H9 (cell line): ENCODE measurements at regions not wholly inside any gene's neighbourhood (a gene's known extent, or its start where the extent isn't known, plus 50 kb on each side); places are given as distances from the start of the nearest gene placed in this dataset.

Experiments
- DNase-seq: peaks from one replicate; pipeline ENCODE4 v3.0.0-alpha.2; 2017
- H2AFZ ChIP-seq: one replicate; pipeline ENCODE4 v1.6.1; 2013; ENCODE audit warnings: mild to moderate bottlenecking, low read length, control low read depth, moderate library complexity
- H2AK5ac ChIP-seq: 2 replicates; pipeline ENCODE4 v1.6.1; 2013; ENCODE audit warnings: low read length, control low read depth, mixed read lengths; ENCODE audit not compliant: insufficient read length
- H2BK120ac ChIP-seq: one replicate; pipeline ENCODE4 v1.6.1; 2013; ENCODE audit warnings: low read depth, mild to moderate bottlenecking, low read length, control low read depth, inconsistent platforms; ENCODE audit not compliant: poor library complexity, severe bottlenecking
- H2BK12ac ChIP-seq: 2 replicates; pipeline ENCODE4 v1.6.1; 2013; ENCODE audit warnings: low read length, control low read depth, mixed read lengths, low read depth; ENCODE audit not compliant: insufficient read length
- H2BK15ac ChIP-seq: 2 replicates; pipeline ENCODE4 v1.6.1; 2013; ENCODE audit warnings: low read depth, low read length, control low read depth
- H2BK20ac ChIP-seq: one replicate; pipeline ENCODE4 v1.6.1; 2013; ENCODE audit warnings: low read depth, mild to moderate bottlenecking, low read length, control low read depth, inconsistent platforms; ENCODE audit not compliant: poor library complexity, severe bottlenecking
- H2BK5ac ChIP-seq: 2 replicates; pipeline ENCODE4 v1.6.1; 2013; ENCODE audit warnings: low read length, control low read depth, mixed read lengths; ENCODE audit not compliant: insufficient read length
- H3K14ac ChIP-seq: 2 replicates; pipeline ENCODE4 v1.6.1; 2013; ENCODE audit warnings: low read length, control low read depth; ENCODE audit not compliant: insufficient read depth
- H3K18ac ChIP-seq: 2 replicates; pipeline ENCODE4 v1.6.1; 2013; ENCODE audit warnings: low read depth, mild to moderate bottlenecking, mixed read lengths, low read length, control low read depth; ENCODE audit not compliant: insufficient read length
- H3K23ac ChIP-seq: 2 replicates; pipeline ENCODE4 v1.6.1; 2013; ENCODE audit warnings: low read length, control low read depth, mixed read lengths, low read depth; ENCODE audit not compliant: insufficient read length
- H3K23me2 ChIP-seq: 2 replicates; pipeline ENCODE4 v1.6.1; 2013; ENCODE audit warnings: low read depth, mild to moderate bottlenecking, mixed read lengths, low read length, control low read depth; ENCODE audit not compliant: insufficient read length, poor library complexity, severe bottlenecking
- H3K27ac ChIP-seq: 2 replicates; pipeline ENCODE4 v1.5.1; 2013; ENCODE audit warnings: low read length, control low read depth, mixed read lengths, low read depth; ENCODE audit not compliant: insufficient read length
- H3K27me3 ChIP-seq: 2 replicates; pipeline ENCODE4 v1.6.1; 2013; ENCODE audit warnings: low read length, control low read depth, inconsistent platforms; ENCODE audit not compliant: insufficient read depth
- H3K4ac ChIP-seq: 2 replicates; pipeline ENCODE4 v1.6.1; 2013; ENCODE audit warnings: low read depth, mild to moderate bottlenecking, control low read depth, inconsistent platforms, low read length, moderate library complexity
- H3K4me1 ChIP-seq: 2 replicates; pipeline ENCODE4 v1.6.1; 2013; ENCODE audit warnings: low read length, control low read depth, inconsistent platforms; ENCODE audit not compliant: insufficient read depth
- H3K4me2 ChIP-seq: 2 replicates; pipeline ENCODE4 v1.6.1; 2013; ENCODE audit warnings: low read length, control low read depth, mixed read lengths; ENCODE audit not compliant: insufficient read length, insufficient read depth
- H3K56ac ChIP-seq: 2 replicates; pipeline ENCODE4 v1.6.1; 2013; ENCODE audit warnings: low read depth, mild to moderate bottlenecking, mixed read lengths, low read length, control low read depth; ENCODE audit not compliant: insufficient read length
- H3K79me1 ChIP-seq: 2 replicates; pipeline ENCODE4 v1.6.1; 2013; ENCODE audit warnings: low read depth, mild to moderate bottlenecking, moderate library complexity, low read length, control low read depth, inconsistent platforms; ENCODE audit not compliant: insufficient read depth, poor library complexity, severe bottlenecking
- H3K79me2 ChIP-seq: 2 replicates; pipeline ENCODE4 v1.6.1; 2013; ENCODE audit warnings: low read length, control low read depth, inconsistent platforms; ENCODE audit not compliant: insufficient read depth
- H3K9ac ChIP-seq: 2 replicates; pipeline ENCODE4 v1.6.1; 2013; ENCODE audit warnings: low read length, control low read depth, mixed read lengths; ENCODE audit not compliant: insufficient read length; ENCODE audit errors: extremely low read depth
- H3K9me3 ChIP-seq: one replicate; pipeline ENCODE4 v1.6.1; 2013; ENCODE audit warnings: low read depth, low read length, inconsistent platforms; ENCODE audit not compliant: control insufficient read depth
- H3T11ph ChIP-seq: one replicate; pipeline ENCODE4 v1.6.1; 2013; ENCODE audit warnings: mild to moderate bottlenecking, low read length, control low read depth, inconsistent platforms
- H4K20me1 ChIP-seq: one replicate; pipeline ENCODE4 v1.6.1; 2013; ENCODE audit not compliant: control insufficient read depth, insufficient read length, insufficient read depth
- H4K5ac ChIP-seq: 2 replicates; pipeline ENCODE4 v1.6.1; 2013; ENCODE audit warnings: low read depth, mild to moderate bottlenecking, mixed read lengths, low read length, control low read depth; ENCODE audit not compliant: insufficient read length
- H4K8ac ChIP-seq: replicated peaks from 2 replicates; pipeline ENCODE4 v1.6.1; 2013; ENCODE audit warnings: low read length, control low read depth, mixed read lengths, low read depth; ENCODE audit not compliant: insufficient read length
- H4K91ac ChIP-seq: 2 replicates; pipeline ENCODE4 v1.6.1; 2013; ENCODE audit warnings: low read depth, mild to moderate bottlenecking, moderate library complexity, mixed read lengths, low read length, control low read depth; ENCODE audit not compliant: insufficient read length
- H3K27ac Mint-ChIP-seq, 3 experiments: 2 replicates in 2 of 3; 3 replicates in 1 of 3; pipeline ENCODE4 v1.8.0; 2020 to 2021; ENCODE audit warnings: mixed read lengths in 3 of 3, mild to moderate bottlenecking in 1 of 3, moderate library complexity in 1 of 3
- H3K27me3 Mint-ChIP-seq: 2 replicates; pipeline ENCODE4 v1.8.0; 2021; ENCODE audit warnings: low read depth, mild to moderate bottlenecking, moderate library complexity, mixed read lengths
- H3K36me3 Mint-ChIP-seq, 3 experiments: 2 replicates in 2 of 3; 3 replicates in 1 of 3; pipeline ENCODE4 v1.8.0; 2020 to 2021; ENCODE audit warnings: low read depth in 3 of 3, mixed read lengths in 3 of 3; ENCODE audit not compliant: insufficient read depth in 1 of 3
- H3K4me1 Mint-ChIP-seq, 2 experiments: 2 replicates each; pipeline ENCODE4 v1.8.0; 2020; ENCODE audit warnings: mixed read lengths in 2 of 2
- H3K4me3 Mint-ChIP-seq, 2 experiments: 2 replicates in 1 of 2; 3 replicates in 1 of 2; pipeline ENCODE4 v1.8.0; 2020 to 2021; ENCODE audit warnings: mild to moderate bottlenecking in 2 of 2, mixed read lengths in 2 of 2, moderate library complexity in 1 of 2
- H3K9me3 Mint-ChIP-seq, 2 experiments: 2 replicates in 1 of 2; 3 replicates in 1 of 2; pipeline ENCODE4 v1.8.0; 2020; ENCODE audit warnings: mild to moderate bottlenecking in 2 of 2, mixed read lengths in 2 of 2, moderate library complexity in 1 of 2
- CTCF ChIP-seq: fragments of 200-600 bp; sonication (generic); conservative IDR thresholded peaks from 3 replicates; pipeline ENCODE4 v1.8.0; 2021; ENCODE audit warnings: antibody characterized with exemption, mild to moderate bottlenecking
- WGBS: extraction: QIAGEN DNeasy Blood & Tissue Kit; methylation state at CpG from one replicate; pipeline ENCODE4 v1.1.7; 2013; ENCODE audit warnings: missing lambda C conversion rate, low lambda C conversion rate, mixed read lengths; ENCODE audit not compliant: insufficient read length; ENCODE audit errors: extremely low coverage; 5-methylcytosine and 5-hydroxymethylcytosine counted together

GRCh38 chr1:57772580-57773195 is 348.8 kb upstream of the DAB1 start:
- Histone ChIP-seq H4K20me1 (no peaks in the 10 kb centered on the region), H2BK120ac (no peak overlapping the region), H3K9me3 (no peaks in the 10 kb centered on the region), H3K14ac (no peak overlapping the region), H2AK5ac (no peak overlapping the region), H2BK20ac (no peak overlapping the region), H3K56ac (no peak overlapping the region), H3K4ac (no peak overlapping the region), H3K18ac (no peak overlapping the region), H3T11ph (no peak overlapping the region), H3K79me2 (no peaks in the 10 kb centered on the region), H3K23me2 (no peaks in the 10 kb centered on the region), H3K27ac (no peak overlapping the region), H2BK5ac (no peak overlapping the region), H4K91ac (no peak overlapping the region), H3K9ac (no peak overlapping the region), H3K4me2 (no peak overlapping the region), H3K27me3 (no peaks in the 10 kb centered on the region), H4K8ac (no peak overlapping the region), H2BK15ac (no peak overlapping the region), H3K4me1 (no peaks in the 10 kb centered on the region; the same call in 1 of the 2 replicates), H3K23ac (no peak overlapping the region), H4K5ac (no peak overlapping the region), H2AFZ (no peak overlapping the region), H2BK12ac (no peak overlapping the region), H3K79me1 (no peaks in the 10 kb centered on the region)
- no peak overlapping the region for H3K4me3 Mint-ChIP-seq
- no CpG with 5 or more reads among the region's 1 CpG for WGBS
- no peaks in the 10 kb centered on the region for H3K27me3 Mint-ChIP-seq
- DNase-seq, result no peak
- no peaks in the 10 kb centered on the region for H3K9me3 Mint-ChIP-seq
- no peak for TF ChIP-seq CTCF
- H3K27ac Mint-ChIP-seq, result no peak overlapping the region
- no peaks in the 10 kb centered on the region for H3K36me3 Mint-ChIP-seq
- H3K4me1 Mint-ChIP-seq, result 0 out of 4 replicates have a peak, but pooled peaks cover 0 to 2% of the 10 kb centered on the region in 2 experiments
